HG03060 (cell line): ENCODE measurements at regions not wholly inside any gene's neighbourhood (a gene's known extent, or its start where the extent isn't known, plus 50 kb on each side); places are given as distances from the start of the nearest gene placed in this dataset.

ENCODE experiments used
- ATAC-seq: cut with Tn5 transposase; IDR thresholded peaks from one replicate; pipeline ENCODE4 v1.9.1; 2021; ENCODE audit warnings: low read depth, moderate number of reproducible peaks; ENCODE audit not compliant: unreplicated experiment

DNA sequence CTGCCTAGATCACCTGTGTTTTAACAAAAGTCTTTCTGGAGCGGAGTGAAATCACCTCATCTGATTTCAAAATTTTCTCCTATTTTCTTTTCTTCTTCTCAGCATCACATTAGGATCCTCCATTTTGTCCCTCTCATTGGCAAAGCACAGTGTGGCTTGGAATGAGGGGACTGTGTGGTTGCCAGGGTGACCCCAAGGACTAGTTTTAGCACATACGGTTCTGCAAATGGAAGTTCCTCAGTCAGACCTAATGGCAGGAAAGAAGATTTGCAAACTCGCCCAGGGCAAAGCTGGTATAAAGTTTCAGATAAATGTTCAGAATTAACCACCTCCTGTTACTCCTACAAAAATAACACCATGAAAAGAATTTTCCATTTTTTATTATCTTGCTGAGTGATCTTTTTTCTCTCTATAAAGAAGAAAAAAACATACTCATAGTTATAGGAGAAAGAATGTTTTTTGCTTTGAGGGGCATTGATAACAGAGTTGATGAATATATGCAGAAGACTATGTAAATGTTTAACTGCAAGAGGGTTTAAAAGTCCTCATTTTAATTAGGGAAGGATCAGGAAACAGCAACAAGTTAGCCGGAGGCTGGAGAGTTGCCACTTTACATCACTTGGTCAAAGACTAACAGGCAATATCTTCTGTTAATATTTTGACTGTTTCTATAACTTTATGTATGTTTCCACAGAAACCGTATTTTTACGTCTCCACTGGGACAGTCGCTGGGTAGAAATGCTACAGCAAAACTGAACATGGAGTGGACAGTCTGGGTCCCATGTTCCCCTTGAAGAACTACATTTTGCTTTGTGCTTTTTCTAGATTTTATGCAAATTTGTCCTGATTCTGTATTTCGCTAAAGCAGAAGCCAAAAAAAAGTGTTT is 257.8 kb downstream of the NR2F1-AS1 start:
- no peak for ATAC-seq

DNA sequence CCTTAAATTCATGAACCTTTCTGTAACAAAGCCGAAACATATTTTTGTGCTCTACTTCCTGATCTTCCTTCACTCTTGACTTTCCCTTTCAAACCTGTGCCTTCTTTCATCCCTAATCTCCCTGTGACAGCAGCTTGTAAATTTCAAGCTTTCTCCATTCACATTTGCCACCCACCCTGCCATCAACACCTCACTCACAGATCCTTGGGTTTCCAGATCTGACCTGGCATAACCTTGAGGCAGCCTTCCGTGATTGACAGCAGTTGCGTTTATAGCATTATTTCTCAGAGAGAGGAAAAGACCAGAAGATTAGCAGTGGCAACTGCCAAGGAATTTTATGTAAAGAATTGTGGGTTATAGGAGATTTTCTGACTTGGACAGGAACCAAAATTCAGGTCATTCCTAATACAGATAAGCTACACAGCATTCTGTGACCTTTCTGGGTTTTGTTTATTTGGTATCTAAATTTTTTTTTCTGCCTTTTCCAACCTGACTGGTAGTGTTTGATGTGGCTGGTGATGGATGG is 260.0 kb downstream of the NR2F1-AS1 start:
- no peak for ATAC-seq

DNA sequence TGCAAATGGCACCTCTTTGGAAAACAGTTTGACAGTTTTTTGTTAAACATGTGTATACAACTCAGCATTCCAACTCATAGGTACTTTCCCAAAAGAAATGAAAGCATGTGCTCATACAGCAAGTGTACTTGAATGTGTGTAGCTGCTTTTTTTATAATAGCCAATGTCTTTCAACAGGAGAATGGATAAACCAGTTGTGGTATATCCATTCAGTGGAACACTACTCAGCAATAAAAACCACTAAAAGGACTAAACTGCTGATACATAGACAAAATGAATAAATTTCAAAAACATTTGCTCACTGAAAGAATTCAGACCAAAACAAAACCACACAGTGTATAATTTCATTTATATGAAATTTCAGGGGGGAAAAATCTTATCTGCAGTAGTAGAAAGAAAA is 267.3 kb downstream of the NR2F1-AS1 start:
- no peak for ATAC-seq

DNA sequence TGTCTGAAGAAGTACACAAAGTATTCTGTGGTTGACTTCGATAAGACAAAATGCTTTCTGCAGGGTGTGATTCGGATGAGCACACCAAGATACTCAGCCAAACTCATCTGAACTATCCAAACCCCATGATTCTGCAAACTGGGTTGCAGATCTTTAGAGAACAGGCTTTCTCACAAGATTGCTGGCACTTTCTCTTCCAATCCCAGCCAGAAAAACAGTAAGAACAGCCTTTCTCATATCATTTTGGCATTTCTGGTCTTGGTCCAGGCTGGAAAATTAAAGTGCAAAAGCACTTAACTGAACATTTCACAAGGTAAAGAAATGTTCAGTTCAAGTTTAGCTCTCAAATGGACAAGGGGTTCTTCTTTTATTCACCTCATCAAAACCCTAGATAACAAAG is 269.1 kb downstream of the NR2F1-AS1 start:
- ATAC-seq, result no peak

DNA sequence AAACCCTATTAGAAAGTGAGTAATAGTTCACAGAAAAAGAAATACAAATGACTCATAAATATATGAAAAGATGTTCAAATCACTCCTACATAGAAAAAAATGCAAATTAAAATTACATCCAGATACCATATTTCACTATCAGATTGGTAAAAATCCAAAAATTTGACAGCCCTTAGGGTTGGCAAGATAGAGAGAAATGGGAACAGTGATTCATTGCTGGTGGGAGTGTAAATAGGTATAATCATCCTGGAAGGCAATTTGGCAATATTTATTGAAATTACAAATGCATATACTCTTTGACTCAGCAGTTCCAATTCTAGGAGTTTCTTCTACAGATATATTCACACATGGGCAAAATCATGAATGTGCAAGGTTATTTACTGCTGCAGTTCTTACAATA is 273.5 kb downstream of the NR2F1-AS1 start:
- ATAC-seq, result no peak

DNA sequence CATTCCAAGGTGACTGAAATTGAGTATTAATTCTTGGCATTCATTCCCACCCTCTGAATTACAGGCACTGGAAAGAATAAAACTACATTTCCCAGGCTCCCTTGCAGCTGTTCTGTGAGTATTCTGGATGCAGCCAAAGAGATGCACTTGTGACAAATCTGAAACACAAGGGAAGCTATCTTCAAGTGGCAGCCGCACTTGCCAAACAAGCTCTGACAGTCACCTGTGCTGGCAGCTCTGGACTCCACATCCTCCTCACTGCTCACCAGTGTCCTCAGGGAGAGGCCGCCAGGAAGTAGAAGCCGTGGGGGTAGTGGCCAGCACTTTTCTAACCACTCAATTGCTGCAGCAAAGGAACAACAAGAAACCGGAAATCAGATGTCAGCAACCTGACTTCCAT is 275.0 kb downstream of the NR2F1-AS1 start:
- no peak for ATAC-seq

DNA sequence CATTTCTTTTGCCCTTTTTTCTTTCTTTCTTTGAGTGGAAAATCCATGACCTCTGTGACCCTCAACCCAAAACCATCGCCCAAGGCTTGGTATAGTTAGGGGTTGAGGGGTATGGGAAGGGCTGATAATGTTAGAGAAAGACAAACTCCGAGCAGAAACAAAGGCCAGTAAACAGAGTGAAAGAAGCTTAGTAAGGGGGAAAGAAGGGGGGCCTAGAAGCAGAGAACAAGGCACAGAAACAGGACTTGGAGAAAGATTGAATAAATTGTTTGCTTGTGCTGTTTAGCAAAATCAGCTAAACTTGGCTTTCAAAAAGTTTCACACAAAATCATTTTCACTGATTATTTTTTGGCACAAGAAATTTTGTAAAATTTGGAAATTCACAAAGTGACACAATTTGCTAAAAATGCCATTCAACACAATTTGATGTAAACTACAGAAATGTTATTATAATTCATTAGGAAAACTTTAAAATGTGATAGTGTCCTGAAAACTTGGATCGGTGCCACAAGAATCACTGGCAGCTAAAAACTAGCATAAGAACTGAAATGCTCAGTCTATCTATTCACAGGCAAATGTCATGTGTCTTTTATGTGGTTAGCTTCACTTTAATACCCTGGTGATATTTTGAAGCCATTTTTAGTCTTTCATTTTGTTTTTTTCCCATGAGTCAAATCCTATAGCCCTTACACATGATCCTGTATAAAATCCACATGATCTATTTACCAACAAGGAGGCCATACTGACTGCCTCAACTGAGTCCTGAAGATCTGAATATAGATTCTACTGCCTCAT is 276.4 kb downstream of the NR2F1-AS1 start:
- no peak for ATAC-seq

DNA sequence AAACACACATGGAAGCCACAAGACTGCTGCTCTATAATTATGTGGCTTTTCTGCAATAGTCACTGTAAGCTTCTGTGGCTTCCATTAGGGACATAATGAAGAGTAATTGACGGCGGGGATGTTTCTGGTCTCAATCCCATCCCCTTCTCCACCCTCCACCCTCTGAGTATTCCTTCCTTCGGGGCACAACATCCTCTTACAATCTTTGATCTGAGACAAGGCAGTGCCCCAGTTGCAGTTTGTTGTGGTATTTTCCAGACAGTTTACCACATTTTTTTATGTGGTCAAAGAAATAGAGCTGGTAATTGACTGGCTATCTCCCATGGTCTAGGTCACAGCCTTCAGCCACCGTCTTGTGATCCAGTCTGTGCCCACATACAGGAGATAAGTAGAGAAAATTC is 277.7 kb downstream of the NR2F1-AS1 start:
- no peak for ATAC-seq

DNA sequence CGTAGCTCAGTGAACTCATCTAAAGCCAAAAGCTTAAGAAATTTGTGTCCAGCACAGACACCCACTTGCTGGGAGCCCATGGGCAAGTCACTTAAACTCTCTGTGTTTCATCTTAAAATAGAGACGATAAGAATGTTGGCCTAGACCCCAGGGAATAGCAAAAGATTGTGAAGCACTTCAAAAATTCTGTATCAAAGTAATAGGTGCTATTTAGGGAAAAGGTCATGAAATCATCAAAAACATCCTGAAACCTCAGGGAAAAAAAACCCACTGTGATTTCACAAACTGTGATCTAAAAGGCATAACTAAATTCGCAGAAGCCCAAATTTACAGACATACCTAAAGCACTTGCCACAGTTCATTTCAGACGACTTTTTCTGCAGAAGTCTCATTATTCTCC is 278.3 kb downstream of the NR2F1-AS1 start:
- ATAC-seq, result no peak

DNA sequence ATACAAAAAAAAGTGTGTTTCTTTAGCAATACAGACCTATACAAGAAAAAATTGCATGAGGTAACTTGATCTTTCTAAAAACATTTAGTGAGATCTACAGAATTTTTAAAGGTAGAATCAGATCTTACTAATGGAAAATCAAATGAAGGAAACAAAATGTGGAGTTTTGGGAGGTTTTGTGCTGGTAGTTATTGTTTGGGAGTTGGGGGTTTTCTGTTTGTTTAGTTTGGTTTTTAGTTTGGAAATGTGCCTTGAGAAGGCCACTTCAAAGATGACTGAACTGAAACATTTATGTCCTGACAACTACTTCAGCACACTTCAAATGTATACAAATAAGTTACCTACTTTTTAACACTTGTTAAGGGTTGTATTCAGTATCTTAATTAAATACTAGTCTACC is 280.1 kb downstream of the NR2F1-AS1 start:
- no peak for ATAC-seq

DNA sequence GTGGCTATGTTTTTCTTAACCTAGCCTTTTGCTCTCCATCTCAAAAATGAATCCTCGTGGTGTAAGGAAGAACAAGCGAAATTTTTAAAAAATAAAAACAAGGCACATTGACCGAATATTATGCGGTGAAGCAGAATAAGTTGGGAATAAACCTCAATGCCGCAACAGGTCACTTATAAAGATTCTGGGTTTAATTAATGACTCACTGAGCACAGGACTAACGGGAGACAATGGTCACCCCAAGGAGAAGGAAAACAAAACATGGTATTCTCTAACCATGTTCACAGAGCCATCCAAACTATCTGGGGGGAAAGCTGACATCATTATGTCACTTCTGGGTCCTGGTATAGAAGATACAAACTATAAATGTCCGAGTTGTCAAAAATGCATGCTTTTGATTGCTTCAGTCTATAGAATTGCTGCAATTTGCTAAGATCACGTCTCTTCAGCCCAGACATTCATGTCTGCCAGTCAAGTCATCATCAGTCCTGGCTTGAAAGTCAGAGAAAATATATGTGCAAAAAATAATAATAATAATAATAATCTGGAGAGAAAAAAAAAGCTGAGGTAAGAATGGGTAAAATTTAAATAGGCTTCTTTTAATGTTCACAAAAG is 280.6 kb downstream of the NR2F1-AS1 start:
- ATAC-seq, result no peak

DNA sequence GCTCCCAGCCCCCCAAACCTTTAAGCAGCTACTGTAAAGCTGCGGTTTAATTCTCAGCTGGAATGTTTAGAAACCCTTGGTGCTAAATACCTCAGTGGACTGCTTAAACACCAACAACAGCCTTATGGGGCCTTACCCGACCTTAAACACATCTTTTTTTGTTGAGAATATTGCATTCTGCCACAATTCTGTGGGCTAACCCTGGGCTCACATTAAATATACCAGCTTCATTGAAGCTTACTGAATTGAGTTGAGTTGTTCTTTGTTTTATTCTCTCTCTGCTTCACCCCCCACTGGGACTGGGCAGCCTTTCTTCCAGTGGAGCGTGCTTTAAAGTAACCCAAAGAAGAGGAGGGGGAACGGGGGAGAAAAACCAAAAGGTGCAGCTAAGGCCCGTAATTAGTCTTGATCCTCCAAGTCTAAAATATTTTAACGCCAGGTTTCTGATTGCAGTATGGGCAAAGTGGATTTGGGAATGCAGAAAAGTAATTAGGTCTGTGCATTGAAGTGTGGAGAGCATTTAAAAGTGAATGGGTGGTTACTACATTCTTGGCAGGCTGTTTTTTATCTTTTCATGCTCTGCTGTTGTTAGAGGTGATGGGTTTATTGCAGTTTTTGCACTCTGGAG is 281.2 kb downstream of the NR2F1-AS1 start:
- ATAC-seq, result no peak

DNA sequence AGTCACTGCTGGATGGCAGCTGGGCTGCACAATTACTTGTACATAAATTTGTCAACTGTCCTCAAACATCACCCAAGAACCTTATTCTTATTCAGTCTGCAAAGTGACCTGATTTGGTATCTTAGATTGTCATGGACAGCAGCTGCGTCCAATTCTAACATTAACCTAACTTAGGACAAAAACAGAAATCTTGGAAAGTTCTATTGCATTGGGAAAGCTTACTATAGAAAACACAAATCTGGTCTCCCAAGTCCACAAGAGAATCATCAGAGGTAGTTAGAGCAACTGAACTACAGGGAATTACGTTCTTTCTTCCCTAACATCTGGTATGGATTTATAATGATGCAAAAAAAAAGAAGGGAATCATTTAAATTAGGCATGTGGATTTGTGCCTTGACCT is 283.9 kb downstream of the NR2F1-AS1 start:
- ATAC-seq, result no peak

DNA sequence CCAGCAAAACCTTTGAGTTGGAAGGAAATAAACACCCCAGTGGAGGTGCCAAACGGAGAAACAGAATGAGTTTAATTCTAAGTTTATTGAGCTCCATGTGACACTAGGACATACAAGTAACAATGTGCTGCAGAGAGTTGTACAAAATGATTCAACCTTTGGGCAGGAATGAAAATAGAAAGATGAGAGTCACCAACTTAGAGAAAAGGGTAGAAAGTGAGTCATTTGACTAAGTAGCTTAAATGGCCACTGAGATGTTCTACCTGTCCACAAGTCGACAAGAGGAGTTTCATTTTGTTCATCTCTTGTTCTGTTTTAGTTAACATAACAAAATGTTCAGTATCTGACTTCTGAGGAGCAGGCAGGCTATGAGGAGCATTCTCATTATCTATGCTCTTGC is 284.7 kb downstream of the NR2F1-AS1 start:
- no peak for ATAC-seq

DNA sequence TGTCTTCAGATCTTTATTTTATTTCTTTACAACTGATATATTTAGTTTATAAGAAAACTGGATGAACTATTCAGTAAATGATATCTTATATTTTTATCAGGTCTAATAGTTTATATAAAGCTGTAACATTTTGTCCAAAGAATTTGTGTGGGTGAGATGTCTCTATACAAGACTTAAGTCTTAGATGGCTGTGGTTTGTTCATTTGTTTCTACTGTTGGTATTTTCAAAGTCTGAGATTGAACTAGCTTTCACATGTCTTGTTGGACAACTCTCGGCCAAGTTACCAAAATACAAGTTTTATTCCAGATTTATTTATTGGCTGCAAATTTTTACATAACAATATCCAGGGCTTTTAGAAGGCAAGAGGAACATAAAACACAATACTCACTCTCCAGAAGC is 286.0 kb downstream of the NR2F1-AS1 start:
- no peak for ATAC-seq

DNA sequence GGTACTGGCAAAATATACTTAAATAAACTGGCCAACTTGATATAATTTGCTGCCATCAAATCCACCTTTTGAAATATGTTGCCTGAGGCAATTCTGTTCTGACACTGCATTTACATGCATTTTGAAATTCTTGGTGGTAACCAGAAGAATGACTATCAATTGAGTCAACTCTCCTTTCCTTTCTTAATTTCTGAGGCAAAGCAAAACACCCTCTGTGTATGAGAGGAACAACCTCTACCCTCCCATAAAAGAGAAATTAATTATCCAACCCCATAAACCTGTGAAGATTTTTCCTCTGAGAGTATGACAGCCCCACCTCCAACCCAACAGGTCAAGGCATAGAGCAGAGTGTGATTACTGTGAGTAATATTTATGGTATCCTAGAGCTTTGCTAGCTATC is 286.8 kb downstream of the NR2F1-AS1 start:
- ATAC-seq, result no peak

DNA sequence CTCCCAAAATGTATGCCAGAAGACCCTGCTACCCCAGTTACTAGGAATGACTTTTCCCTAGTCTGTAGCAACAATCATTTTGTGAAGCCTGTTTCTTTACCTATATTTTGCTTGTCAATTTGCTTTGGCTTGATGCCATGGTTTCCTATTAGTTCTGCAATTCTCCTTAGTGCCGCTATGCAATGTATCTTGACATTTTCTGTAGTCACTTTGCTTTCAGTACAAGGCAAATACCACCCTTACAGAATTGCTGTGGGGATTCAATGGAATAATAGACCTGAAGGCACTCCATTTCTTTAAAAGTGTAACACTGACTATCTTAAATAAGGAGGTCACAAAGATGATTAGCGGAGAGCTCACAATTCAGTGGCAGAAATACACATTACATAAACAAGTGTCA is 291.1 kb downstream of the NR2F1-AS1 start:
- no peak for ATAC-seq

DNA sequence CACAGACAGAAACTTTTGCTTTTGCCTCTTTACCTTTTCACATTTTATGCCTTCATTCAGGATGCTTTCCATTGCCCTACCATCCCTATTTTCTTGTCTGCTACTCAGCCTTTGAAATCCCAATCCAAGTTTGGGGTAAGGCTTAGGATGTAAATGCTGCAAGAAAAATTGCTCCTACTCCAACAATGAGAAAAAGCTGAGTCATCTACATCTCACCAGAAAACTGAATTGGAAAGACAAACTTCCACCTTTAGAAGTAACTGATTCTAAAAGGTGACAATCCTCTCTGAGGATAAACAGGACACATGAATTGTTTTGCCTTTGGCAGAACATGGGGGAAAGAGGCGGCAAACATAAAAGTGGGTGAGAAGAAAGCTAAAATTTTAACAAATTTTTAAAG is 295.6 kb downstream of the NR2F1-AS1 start:
- no peak for ATAC-seq

DNA sequence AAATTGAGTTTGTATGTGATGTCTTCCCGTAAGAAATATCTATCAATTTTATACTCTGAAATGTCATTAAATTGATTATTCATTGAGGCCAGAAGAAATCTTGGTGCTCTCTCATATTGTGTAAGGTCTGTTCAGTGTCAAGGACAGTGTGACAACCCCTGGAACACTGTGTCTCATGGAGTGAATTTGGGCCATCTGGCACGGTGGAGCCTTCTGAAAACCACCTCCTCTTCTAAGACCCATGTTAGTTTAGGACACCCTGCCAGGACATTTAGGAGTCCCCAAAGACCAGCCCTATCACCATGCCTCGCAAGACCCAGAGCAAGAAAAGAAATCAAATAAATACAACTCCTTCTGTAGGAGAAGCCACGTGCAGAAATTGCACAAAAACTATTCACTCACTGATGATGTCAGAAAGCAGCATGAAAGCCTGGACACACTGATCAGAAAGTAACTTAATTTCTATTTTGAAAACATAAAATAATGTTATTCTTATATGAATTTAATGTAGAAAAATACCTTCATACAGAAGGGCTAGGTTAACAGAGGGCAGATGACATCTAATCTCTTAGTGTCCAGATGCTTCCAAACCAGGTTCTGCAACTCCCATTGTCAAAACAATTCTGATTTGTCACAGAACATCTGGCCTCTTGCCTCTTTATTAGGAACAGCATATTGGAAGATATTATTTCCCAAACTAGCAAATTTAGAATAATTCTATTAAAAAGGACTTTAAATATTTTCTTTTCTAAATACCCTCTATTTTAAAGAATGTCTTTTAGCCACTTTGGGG is 298.8 kb downstream of the NR2F1-AS1 start:
- ATAC-seq, result no peak

DNA sequence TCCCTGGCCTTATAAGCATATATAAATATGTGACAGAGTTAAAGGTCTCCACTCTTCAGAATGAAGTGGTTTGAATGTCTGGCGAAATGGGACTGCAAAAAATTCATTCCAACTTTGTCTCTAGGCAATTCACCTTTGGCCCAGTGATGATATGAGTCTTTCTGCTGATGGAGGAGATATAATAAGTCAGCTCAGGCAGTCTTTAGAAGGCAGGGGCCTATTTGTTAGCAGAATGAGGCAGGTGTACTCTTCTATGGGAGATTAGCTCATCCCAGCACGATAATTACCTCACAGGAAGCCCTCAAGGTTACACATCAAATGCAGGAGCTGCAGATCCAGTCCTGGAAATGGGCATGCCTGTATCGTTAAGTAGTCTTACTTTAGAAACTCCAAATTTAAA is 300.5 kb downstream of the NR2F1-AS1 start:
- ATAC-seq, result no peak
